ENCODE measurements at regions not wholly inside any gene's neighbourhood (a gene's known extent, or its start where the extent isn't known, plus 50 kb on each side); places are given as distances from the start of the nearest gene placed in this dataset.
"Not testable (repeated sequence)": the region's sequence is repeated elsewhere in the genome, so short reads cannot be mapped to it uniquely, and the experiment has no call there.

- no peak for DNase-seq (ENCODE audit: low read depth in 2 of 3, low spot score in 1 of 3)
These were observed 132.1 kb upstream of the SLC4A4 start for GRCh38 chr4:71206763-71207162.

- DNase-seq (ENCODE audit: low read depth in 2 of 3, low spot score in 1 of 3): no peak
These were observed 129.7 kb upstream of the SLC4A4 start for GRCh38 chr4:71209161-71209560.

- DNase-seq (ENCODE audit: low read depth in 2 of 3, low spot score in 1 of 3): no peak
These were observed 128.0 kb upstream of the SLC4A4 start for GRCh38 chr4:71210823-71211222.

GRCh38 chr4:71211748-71212147 lies 127.1 kb upstream of the SLC4A4 start:
- DNase-seq (ENCODE audit: low read depth in 2 of 3, low spot score in 1 of 3): no peak

GRCh38 chr4:71212216-71212615 lies 126.6 kb upstream of the SLC4A4 start:
- no peak for DNase-seq (ENCODE audit: low read depth in 2 of 3, low spot score in 1 of 3)

- DNase-seq (ENCODE audit: low read depth in 2 of 3, low spot score in 1 of 3): no peak
These were observed 124.2 kb upstream of the SLC4A4 start for GRCh38 chr4:71214578-71214977.

- no peak for DNase-seq (ENCODE audit: low read depth in 2 of 3, low spot score in 1 of 3)
These were observed 122.4 kb upstream of the SLC4A4 start for GRCh38 chr4:71216316-71216959.

- DNase-seq (ENCODE audit: low read depth in 2 of 3, low spot score in 1 of 3): no peak
These were observed 121.1 kb upstream of the SLC4A4 start for GRCh38 chr4:71217688-71218087.

GRCh38 chr4:71220848-71221247 lies 118.0 kb upstream of the SLC4A4 start:
- not testable (repeated sequence) for DNase-seq (ENCODE audit: low read depth in 2 of 3, low spot score in 1 of 3)

GRCh38 chr4:71221510-71222466 lies 117.0 kb upstream of the SLC4A4 start:
- DNase-seq (ENCODE audit: low read depth in 2 of 3, low spot score in 1 of 3): no peak

GRCh38 chr4:71222661-71223060 lies 116.2 kb upstream of the SLC4A4 start:
- no peak for DNase-seq (ENCODE audit: low read depth in 2 of 3, low spot score in 1 of 3)

GRCh38 chr4:71229477-71230270 lies 109.1 kb upstream of the SLC4A4 start:
- DNase-seq (ENCODE audit: low read depth in 2 of 3, low spot score in 1 of 3): no peak

GRCh38 chr4:71230271-71231128 lies 108.3 kb upstream of the SLC4A4 start:
- DNase-seq (ENCODE audit: low read depth in 2 of 3, low spot score in 1 of 3): no peak

GRCh38 chr4:71231129-71232055 lies 107.4 kb upstream of the SLC4A4 start:
- no peak for DNase-seq (ENCODE audit: low read depth in 2 of 3, low spot score in 1 of 3)

GRCh38 chr4:71232056-71232430 lies 106.8 kb upstream of the SLC4A4 start:
- DNase-seq (ENCODE audit: low read depth in 2 of 3, low spot score in 1 of 3): no peak

- DNase-seq (ENCODE audit: low read depth in 2 of 3, low spot score in 1 of 3): no peak
These were observed 106.0 kb upstream of the SLC4A4 start for GRCh38 chr4:71232846-71233245.

GRCh38 chr4:71235311-71236201 lies 103.3 kb upstream of the SLC4A4 start:
- no peak for DNase-seq (ENCODE audit: low read depth in 2 of 3, low spot score in 1 of 3)

GRCh38 chr4:71236226-71236625 lies 102.6 kb upstream of the SLC4A4 start:
- DNase-seq (ENCODE audit: low read depth in 2 of 3, low spot score in 1 of 3): no peak

GRCh38 chr4:71237641-71238040 lies 101.2 kb upstream of the SLC4A4 start:
- DNase-seq (ENCODE audit: low read depth in 2 of 3, low spot score in 1 of 3): no peak

Data from stimulated activated CD4-positive, alpha-beta T cell treated with anti-CD3 and anti-CD28 coated beads, Interleukin-12 subunit alpha, Interleukin-12 subunit beta, amount 100 ng/mL, for 48 hours (primary cell).